Body of pancreas (tissue), 4 donors: ENCODE measurements at regions not wholly inside any gene's neighbourhood (a gene's known extent, or its start where the extent isn't known, plus 50 kb on each side); places are given as distances from the start of the nearest gene placed in this dataset.
"Not testable (repeated sequence)": the region's sequence is repeated elsewhere in the genome, so short reads cannot be mapped to it uniquely, and the experiment has no call there.

Experiments used
- ATAC-seq: fragments of 150-250 bp; one replicate; pipeline ENCODE4 v1.9.1; 2016
- DNase-seq, 4 donors: peaks; one replicate each; pipeline ENCODE4 v3.0.0-alpha.2; 2019
- H3K27ac ChIP-seq, 4 donors: fragments of 200-600 bp; sonication (generic); 1 replicate in 3 of 4; 2 replicates in 1 of 4; pipeline versions ENCODE4 v1.5.1 to v1.6.1; 2016 to 2019; ENCODE audit warnings: mild to moderate bottlenecking in 1 of 4, mixed read lengths in 1 of 4, moderate library complexity in 1 of 4
- H3K27me3 ChIP-seq, 2 donors: fragments of 200-600 bp; sonication (generic); one replicate each; pipeline ENCODE4 v1.6.0; 2016; ENCODE audit warnings: mild to moderate bottlenecking in 1 of 2
- H3K36me3 ChIP-seq, 2 donors: fragments of 200-600 bp; sonication (generic); replicated peaks in 1 of 2; 2 replicates each; pipeline ENCODE4 v1.5.1; 2016; ENCODE audit warnings: low read depth in 2 of 2; ENCODE audit not compliant: insufficient read depth in 1 of 2
- H3K4me1 ChIP-seq: fragments of 200-600 bp; sonication (generic); one replicate; pipeline ENCODE4 v1.6.0; 2016
- H3K4me3 ChIP-seq, 2 donors: fragments of 200-600 bp; sonication (generic); 1 replicate in 1 of 2; 2 replicates in 1 of 2; pipeline ENCODE4 v1.5.1; 2016 to 2019
- H3K9me3 ChIP-seq, 3 donors: fragments of 200-600 bp; sonication (generic); 1 replicate in 2 of 3; 2 replicates in 1 of 3; pipeline ENCODE4 v1.5.1; 2016
- CTCF ChIP-seq, 7 experiments: fragments of 450-650 bp in 4 of 7; fragments of 200-600 bp in 3 of 7; sonication (generic) in 3 of 7; IDR thresholded peaks; one replicate each; pipeline ENCODE4 v1.5.1; 2016 to 2019; ENCODE audit warnings: antibody characterized with exemption in 7 of 7
- POLR2A ChIP-seq, 3 donors: fragments of 450-650 bp; IDR thresholded peaks; one replicate each; pipeline ENCODE4 v1.6.1; 2016; ENCODE audit warnings: antibody characterized with exemption in 3 of 3, mild to moderate bottlenecking in 2 of 3
- WGBS, 2 donors: methylation state at CpG; one replicate each; pipeline ENCODE4 v1.1.5; 2017; 5-methylcytosine and 5-hydroxymethylcytosine counted together
- intact Hi-C: fragments of 100-400 bp; cut with DNase I; formaldehyde crosslinking; loops from one replicate; pipeline ENCODE4 v1.15.1; 2023

GRCh38 chrX:82528525-82528924 lies 979.6 kb upstream of the POU3F4 start:
- ATAC-seq = no peak
- Histone ChIP-seq H3K36me3 (no peaks in the 10 kb centered on the region), H3K27ac (no peak overlapping the region), H3K4me1 (no peaks in the 10 kb centered on the region), H3K9me3 (no peaks in the 10 kb centered on the region), H3K4me3 (no peak overlapping the region), H3K27me3 (no peaks in the 10 kb centered on the region)
- DNase-seq = no peak
- intact Hi-C loops = no loop called here
- no peak for TF ChIP-seq POLR2A (IDR thresholded peaks at IDR 0.05)
- TF ChIP-seq CTCF (IDR thresholded peaks at IDR 0.05) = no peak
- 67% methylated on average over 1 of the region's 1 CpG; no CpG with 5 or more reads in 1 of the 2 donors for WGBS, 2 donors

GRCh38 chrX:82534086-82534597 lies 973.9 kb upstream of the POU3F4 start:
- H3K9me3 ChIP-seq = no peaks in the 10 kb centered on the region
- no peaks in the 10 kb centered on the region for H3K4me1 ChIP-seq
- 54 to 64% methylated on average over 4 of the region's 4 CpGs for WGBS, 2 donors
- no peaks in the 10 kb centered on the region for H3K36me3 ChIP-seq
- H3K27ac ChIP-seq = no peak overlapping the region
- no peaks in the 10 kb centered on the region for H3K27me3 ChIP-seq
- DNase-seq (no peak), ATAC-seq (no peak)
- intact Hi-C loops = no loop called here
- H3K4me3 ChIP-seq = no peak overlapping the region
- TF ChIP-seq POLR2A (IDR thresholded peaks at IDR 0.05) (no peak), CTCF (IDR thresholded peaks at IDR 0.05) (no peak)

GRCh38 chrX:82537205-82537604 lies 970.9 kb upstream of the POU3F4 start:
- H3K27ac ChIP-seq, intact Hi-C loops: not testable (repeated sequence)
- WGBS, 2 donors = 67% methylated on average over 3 of the region's 3 CpGs

GRCh38 chrX:82541822-82542221 lies 966.3 kb upstream of the POU3F4 start:
- H3K4me1 ChIP-seq = no peaks in the 10 kb centered on the region
- H3K27ac ChIP-seq = no peak overlapping the region
- no peaks in the 10 kb centered on the region for H3K27me3 ChIP-seq
- ATAC-seq (no peak), DNase-seq (no peak)
- H3K4me3 ChIP-seq = no peak overlapping the region
- intact Hi-C loops = no loop called here
- H3K9me3 ChIP-seq = no peaks in the 10 kb centered on the region
- no peaks in the 10 kb centered on the region for H3K36me3 ChIP-seq
- 74 to 82% methylated on average over 2 of the region's 2 CpGs for WGBS, 2 donors
- TF ChIP-seq CTCF (IDR thresholded peaks at IDR 0.05) (no peak), POLR2A (IDR thresholded peaks at IDR 0.05) (no peak)

More at GRCh38 chrX:82537205-82537604, 970.9 kb upstream of the POU3F4 start:
- H3K27me3 ChIP-seq, H3K36me3 ChIP-seq, H3K4me3 ChIP-seq, H3K4me1 ChIP-seq, DNase-seq, ATAC-seq, H3K9me3 ChIP-seq: not testable (repeated sequence)

- H3K9me3 ChIP-seq, H3K27me3 ChIP-seq, H3K4me1 ChIP-seq, H3K36me3 ChIP-seq, intact Hi-C loops, ATAC-seq, H3K4me3 ChIP-seq, H3K27ac ChIP-seq, DNase-seq: not testable (repeated sequence)
- 74 to 88% methylated on average over 15 to 16 of the region's 21 CpGs for WGBS, 2 donors
Measured at GRCh38 chrX:82552201-82552600, 955.9 kb upstream of the POU3F4 start.

GRCh38 chrX:82556588-82556987 lies 951.5 kb upstream of the POU3F4 start:
- Histone ChIP-seq H3K9me3 (no peaks in the 10 kb centered on the region), H3K27me3 (no peaks in the 10 kb centered on the region), H3K36me3 (no peaks in the 10 kb centered on the region), H3K4me3 (no peak overlapping the region), H3K27ac (no peak overlapping the region), H3K4me1 (no peaks in the 10 kb centered on the region)
- WGBS, 2 donors = 33 to 44% methylated on average over 1 of the region's 1 CpG
- DNase-seq = no peak
- intact Hi-C loops = no loop called here
- TF ChIP-seq CTCF (IDR thresholded peaks at IDR 0.05) (no peak), POLR2A (IDR thresholded peaks at IDR 0.05) (no peak)
- ATAC-seq = no peak
